GM13977 (cell line): ENCODE measurements at regions not wholly inside any gene's neighbourhood (a gene's known extent, or its start where the extent isn't known, plus 50 kb on each side); places are given as distances from the start of the nearest gene placed in this dataset.
"Not testable (repeated sequence)": the region's sequence is repeated elsewhere in the genome, so short reads cannot be mapped to it uniquely, and the experiment has no call there.

Source experiments
- DNase-seq: peaks from one replicate; pipeline ENCODE4 v3.0.0; 2012; ENCODE audit warnings: low spot score
- in situ Hi-C: fragments of 300-500 bp; cut with MboI; formaldehyde crosslinking; loops from one replicate; pipeline ENCODE4 v1.12.0; 2022; ENCODE audit warnings: low sequenced_read_pairs, low pct_unique_long_range_greater_than_20kb, mixed read lengths, inconsistent platforms; ENCODE audit not compliant: unreplicated experiment
- TF ChIP-seq, protein P1 (sequence below): IDR thresholded peaks from 2 replicates; pipeline ENCODE4 v1.5.1; 2012; ENCODE audit warnings: mild to moderate bottlenecking, control low read depth; ENCODE audit not compliant: insufficient read depth; ENCODE audit errors: extremely low read depth, missing control alignments

DNA sequence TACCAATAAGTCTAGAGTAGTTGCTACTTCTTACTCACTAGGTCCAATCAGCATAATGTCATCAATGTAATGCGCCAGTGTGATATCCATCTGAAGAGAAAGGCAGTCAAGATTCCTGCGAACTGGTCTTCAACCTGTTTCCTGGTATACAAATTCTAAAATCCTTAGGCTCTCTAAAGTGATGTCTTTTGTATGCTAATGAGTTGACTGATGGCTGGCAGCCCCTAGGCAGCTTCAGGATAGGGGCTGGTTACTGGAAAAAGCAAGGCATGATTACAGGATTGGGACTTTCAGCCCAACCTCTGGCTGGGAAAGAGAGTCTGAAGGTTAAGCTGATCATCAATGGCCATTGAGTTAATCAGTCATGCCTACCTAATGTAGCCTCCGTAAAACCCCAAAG is 250.2 kb upstream of the PTER start:
- DNase-seq, result no peak
- in situ Hi-C loops, result no loop called here
- TF ChIP-seq, protein P1, sequence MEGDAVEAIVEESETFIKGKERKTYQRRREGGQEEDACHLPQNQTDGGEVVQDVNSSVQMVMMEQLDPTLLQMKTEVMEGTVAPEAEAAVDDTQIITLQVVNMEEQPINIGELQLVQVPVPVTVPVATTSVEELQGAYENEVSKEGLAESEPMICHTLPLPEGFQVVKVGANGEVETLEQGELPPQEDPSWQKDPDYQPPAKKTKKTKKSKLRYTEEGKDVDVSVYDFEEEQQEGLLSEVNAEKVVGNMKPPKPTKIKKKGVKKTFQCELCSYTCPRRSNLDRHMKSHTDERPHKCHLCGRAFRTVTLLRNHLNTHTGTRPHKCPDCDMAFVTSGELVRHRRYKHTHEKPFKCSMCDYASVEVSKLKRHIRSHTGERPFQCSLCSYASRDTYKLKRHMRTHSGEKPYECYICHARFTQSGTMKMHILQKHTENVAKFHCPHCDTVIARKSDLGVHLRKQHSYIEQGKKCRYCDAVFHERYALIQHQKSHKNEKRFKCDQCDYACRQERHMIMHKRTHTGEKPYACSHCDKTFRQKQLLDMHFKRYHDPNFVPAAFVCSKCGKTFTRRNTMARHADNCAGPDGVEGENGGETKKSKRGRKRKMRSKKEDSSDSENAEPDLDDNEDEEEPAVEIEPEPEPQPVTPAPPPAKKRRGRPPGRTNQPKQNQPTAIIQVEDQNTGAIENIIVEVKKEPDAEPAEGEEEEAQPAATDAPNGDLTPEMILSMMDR, result no peak

DNA sequence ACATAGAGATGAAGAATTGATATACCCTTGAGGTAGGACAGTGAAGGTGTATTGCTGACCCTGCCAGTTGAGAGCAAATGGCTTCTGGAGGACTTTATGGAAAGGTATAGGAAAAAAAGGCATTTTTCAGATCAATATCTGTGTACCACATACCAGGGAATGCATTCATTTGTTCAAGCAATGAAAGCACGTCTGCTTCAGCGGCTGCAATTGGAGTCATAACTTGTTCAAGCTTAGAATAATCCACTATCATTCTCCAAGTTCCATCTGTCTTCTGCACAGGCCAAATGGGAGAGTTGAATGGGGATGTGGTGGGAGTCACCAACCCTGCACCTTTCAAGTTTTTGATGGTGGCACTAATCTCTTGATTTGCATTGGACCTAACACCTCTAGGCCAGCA is 249.6 kb upstream of the PTER start:
- TF ChIP-seq, protein P1, result no peak
- in situ Hi-C loops, result no loop called here
- DNase-seq, result no peak

DNA sequence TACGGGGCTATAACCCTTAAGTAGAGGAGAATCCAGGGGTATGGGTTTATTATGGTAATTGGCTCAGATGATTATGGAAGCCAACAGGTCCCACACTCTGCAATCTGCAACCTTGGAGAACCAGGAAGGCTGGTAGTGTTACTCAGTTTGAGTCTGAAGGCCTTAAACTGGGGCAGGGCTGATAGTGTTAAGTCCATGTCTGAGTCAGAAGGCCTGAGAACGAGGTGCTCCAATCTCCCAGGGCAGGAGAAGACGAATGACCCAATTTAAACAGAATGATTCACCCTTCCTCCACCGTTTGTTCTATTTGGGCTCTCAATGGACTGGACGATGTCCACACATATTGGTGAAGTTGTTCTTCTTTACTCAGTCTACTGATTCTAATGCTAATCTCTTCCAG is 244.5 kb upstream of the PTER start:
- in situ Hi-C loops, result no loop called here
- TF ChIP-seq, protein P1, result no peak
- DNase-seq, result no peak

DNA sequence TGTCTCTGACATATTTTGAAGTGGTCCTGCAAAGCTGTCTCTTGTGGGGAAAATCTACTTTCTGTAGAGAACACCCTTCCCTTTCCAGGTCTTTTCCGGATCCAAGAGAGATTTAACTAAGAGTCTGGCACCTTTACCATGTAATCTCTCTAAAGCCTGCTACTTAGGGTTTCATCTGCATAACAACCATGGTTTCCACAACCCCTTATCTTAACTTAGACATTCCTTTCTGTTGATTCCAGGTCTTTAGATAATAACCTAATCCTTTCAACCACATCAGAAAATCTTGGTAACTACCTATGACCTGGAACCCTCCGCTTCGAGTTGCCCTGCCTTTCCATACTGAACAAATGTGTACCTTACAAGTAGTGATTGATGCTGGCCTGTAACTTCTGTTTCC is 243.6 kb upstream of the PTER start:
- TF ChIP-seq, protein P1, result no peak
- DNase-seq, result no peak
- in situ Hi-C loops, result no loop called here

DNA sequence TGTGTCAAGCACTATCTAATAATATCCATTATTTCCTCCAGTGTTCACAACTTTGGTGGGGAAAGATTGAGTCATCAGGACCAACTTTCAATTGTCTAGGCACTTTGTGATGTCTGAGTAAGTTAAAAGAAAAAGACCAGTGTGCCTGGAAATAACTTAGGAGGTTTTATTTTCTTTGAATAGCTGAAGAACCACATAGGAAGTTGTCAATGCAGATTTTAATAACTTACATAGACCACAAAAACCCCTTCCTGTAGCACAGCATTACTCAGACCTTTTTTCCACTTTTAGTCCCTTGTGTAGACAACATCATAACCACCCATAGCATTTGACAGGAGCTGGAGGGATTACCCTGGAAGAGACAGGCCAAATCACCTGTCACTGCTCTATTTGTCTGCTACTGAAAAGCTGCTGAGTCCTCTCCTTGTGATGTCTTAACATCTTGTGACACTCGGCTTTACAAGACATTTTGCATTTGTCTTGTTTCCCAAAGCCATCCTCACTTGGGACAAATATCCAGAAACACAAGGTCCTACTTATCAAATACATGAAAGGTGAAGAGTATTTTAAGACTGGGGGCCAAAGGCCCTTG is 241.5 kb upstream of the PTER start:
- peak; percentile 10 for DNase-seq
- in situ Hi-C loops, result no loop called here
- TF ChIP-seq, protein P1, result no peak

DNA sequence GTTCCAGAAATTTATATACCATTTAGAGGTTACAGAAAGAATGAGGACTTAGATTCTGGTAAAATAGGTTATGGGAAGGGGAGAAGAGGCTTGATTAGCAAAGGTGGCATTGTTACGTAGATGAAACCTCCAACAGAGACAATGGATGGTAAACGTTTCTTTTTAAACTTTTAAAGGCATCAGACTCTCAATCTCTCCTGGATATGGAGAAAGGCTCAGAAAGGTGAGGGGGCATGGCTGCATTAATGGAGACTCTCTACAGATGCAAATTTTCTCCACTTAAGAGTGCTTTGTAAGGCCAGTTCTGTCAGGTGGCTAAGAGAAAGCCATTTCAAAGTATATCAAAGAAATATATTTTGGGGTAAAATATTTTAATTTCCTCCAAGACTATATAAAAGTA is 240.9 kb upstream of the PTER start:
- in situ Hi-C loops, result no loop called here
- TF ChIP-seq, protein P1, result no peak
- DNase-seq, result no peak

DNA sequence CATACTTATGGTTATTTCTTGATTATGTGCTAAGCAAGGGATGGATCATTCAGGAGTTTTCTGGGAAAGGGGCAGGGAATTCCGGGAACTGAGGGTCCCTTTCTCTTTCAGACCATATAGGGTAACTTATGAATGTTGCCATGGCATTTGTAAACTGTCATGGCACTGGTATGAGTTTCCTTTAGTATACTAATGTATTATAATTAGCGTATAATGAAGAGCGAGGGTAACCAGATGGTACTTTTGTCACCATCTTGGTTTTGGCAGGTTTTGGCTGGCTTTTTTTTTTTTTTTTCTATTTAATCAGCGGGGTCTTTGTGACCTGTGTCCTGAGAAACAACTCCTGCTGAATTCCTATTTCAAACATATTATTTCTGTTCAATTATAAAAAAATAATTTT is 237.6 kb upstream of the PTER start:
- in situ Hi-C loops, result no loop called here
- no peak for DNase-seq
- TF ChIP-seq, protein P1, result no peak

DNA sequence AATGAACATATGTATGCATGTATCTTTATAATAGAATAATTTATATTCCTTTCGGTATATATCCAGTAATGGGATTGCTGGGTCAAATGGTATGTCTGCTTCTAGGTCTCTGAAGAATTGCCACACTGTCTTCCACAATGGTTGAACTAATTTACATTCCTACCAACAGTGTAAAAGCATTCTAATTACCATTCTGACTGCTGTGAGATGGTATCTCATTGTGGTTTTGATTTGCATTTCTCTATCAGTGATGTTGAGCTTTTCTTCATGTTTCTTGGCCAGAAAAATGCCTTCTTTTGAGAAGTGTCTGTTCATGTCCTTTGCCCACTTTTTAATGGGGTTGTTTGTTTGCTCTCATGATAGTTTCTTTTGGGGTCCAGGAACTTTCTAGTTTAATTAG is 213.2 kb upstream of the PTER start:
- in situ Hi-C loops, DNase-seq: not testable (repeated sequence)
